Panc1 (cell line): ENCODE measurements at regions not wholly inside any gene's neighbourhood (a gene's known extent, or its start where the extent isn't known, plus 50 kb on each side); places are given as distances from the start of the nearest gene placed in this dataset.

Source experiments
- ATAC-seq: fragments of 200-7000 bp; cut with Tn5 transposase; 2 replicates; pipeline ENCODE4 v1.9.1; 2020; ENCODE audit warnings: mild to moderate bottlenecking, moderate library complexity
- BruUV-seq: library from RNA; stranded (reverse); fragments of 400-500 nt; replicated peaks from 2 replicates; lab custom pipeline; 2021; lab: Mats Ljungman, UMichigan
- CTCF ChIA-PET: fragments of 300-600 bp; sonication (Branson Sonifier 250); formaldehyde crosslinking; loops from one replicate; lab custom pipeline; 2022; ENCODE audit warnings: antibody characterized with exemption; lab: Charles Lee
- POLR2A ChIA-PET: fragments of 300-600 bp; sonication (Branson Sonifier 250); formaldehyde crosslinking; loops from one replicate; lab custom pipeline; 2022; ENCODE audit warnings: antibody characterized with exemption; lab: Charles Lee
- DNase-seq: peaks from one replicate; pipeline ENCODE4 v3.0.0-alpha.2; 2010; ENCODE audit warnings: low read depth, low spot score
- H3K27ac ChIP-seq: 2 replicates; pipeline ENCODE4 v1.5.1; 2011; ENCODE audit warnings: mild to moderate bottlenecking, low read length, inconsistent platforms
- H3K27me3 ChIP-seq: fragments of 200-500 bp; sonication (Bioruptor generic); 2 replicates; pipeline ENCODE4 v1.6.0; 2014; ENCODE audit warnings: low read length, inconsistent platforms; ENCODE audit not compliant: control insufficient read depth, insufficient read depth
- H3K36me3 ChIP-seq: fragments of 200-500 bp; sonication (Bioruptor generic); 2 replicates; pipeline ENCODE4 v1.5.1; 2014; ENCODE audit warnings: inconsistent platforms, mild to moderate bottlenecking, low read length, moderate library complexity; ENCODE audit not compliant: control insufficient read depth, insufficient read depth
- H3K4me1 ChIP-seq: 2 replicates; pipeline ENCODE4 v1.5.1; 2011; ENCODE audit warnings: inconsistent platforms, mild to moderate bottlenecking, low read length, moderate library complexity; ENCODE audit not compliant: control insufficient read depth, insufficient read depth
- H3K4me3 ChIP-seq, 2 experiments: 2 replicates each; pipeline ENCODE4 v1.5.1; 2011 to 2012; ENCODE audit warnings: low read depth in 2 of 2, low read length in 2 of 2, mild to moderate bottlenecking in 2 of 2, inconsistent platforms in 1 of 2, moderate library complexity in 1 of 2
- H3K9me3 ChIP-seq: fragments of 200-500 bp; sonication (Bioruptor generic); 2 replicates; pipeline ENCODE4 v1.5.1; 2014; ENCODE audit warnings: low read depth, mild to moderate bottlenecking, inconsistent platforms, low read length, moderate library complexity; ENCODE audit not compliant: control insufficient read depth, insufficient read depth
- CTCF ChIP-seq: fragments of 450-650 bp; IDR thresholded peaks from 2 replicates; pipeline ENCODE4 v1.5.1; 2017; ENCODE audit warnings: mild to moderate bottlenecking
- POLR2AphosphoS5 ChIP-seq: IDR thresholded peaks from 2 replicates; pipeline ENCODE4 v1.6.1; 2012; ENCODE audit warnings: mild to moderate bottlenecking, low read depth, low read length, moderate library complexity
- SIN3A ChIP-seq: IDR thresholded peaks from 2 replicates; pipeline ENCODE4 v1.6.1; 2012; ENCODE audit warnings: low read depth, mild to moderate bottlenecking, low read length, moderate library complexity, borderline replicate concordance; ENCODE audit not compliant: insufficient read depth
- TCF7L2 ChIP-seq: IDR thresholded peaks from 2 replicates; pipeline ENCODE4 v1.6.1; 2011; ENCODE audit warnings: mild to moderate bottlenecking, low read depth, low read length, inconsistent platforms
- in situ Hi-C: cut with HindIII; loops from 2 replicates; pipeline ENCODE4 v1.10.0; 2016; ENCODE audit warnings: low sequenced_read_pairs, low pct_unique_long_range_greater_than_20kb
- intact Hi-C: fragments of 100-400 bp; cut with micrococcal nuclease; formaldehyde crosslinking; loops from one replicate; pipeline ENCODE4 v1.10.0; 2022; ENCODE audit not compliant: unreplicated experiment
- TF ChIP-seq, protein P1 (sequence below), 2 experiments: IDR thresholded peaks; 2 replicates each; pipeline ENCODE4 v1.6.1; 2011 to 2012; ENCODE audit warnings: low read depth in 2 of 2, control low read depth in 1 of 2, low read length in 1 of 2, mild to moderate bottlenecking in 1 of 2, moderate library complexity in 1 of 2; ENCODE audit not compliant: insufficient read depth in 1 of 2

DNA sequence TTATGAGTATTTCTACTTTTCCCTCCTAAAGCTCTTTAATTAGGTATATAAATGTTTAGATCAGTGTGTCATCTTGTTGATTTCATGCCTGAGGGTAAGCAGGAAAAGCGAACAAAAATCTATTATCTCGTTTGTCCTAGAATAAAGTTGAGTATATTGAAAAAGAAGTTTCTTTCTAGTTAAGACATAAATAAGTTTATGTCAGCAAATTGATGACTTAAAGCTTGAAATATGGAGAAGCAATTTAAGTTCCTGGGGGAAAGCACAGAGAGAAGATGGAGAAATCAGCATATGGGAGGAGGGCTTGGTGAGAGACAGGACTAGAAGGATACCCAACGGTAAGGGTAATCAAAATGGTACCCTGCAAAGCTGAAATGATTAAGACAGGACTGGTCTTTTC lies 813.4 kb downstream of the MTRR start:
- H3K9me3 ChIP-seq, result peaks cover 3% of the 10 kb centered on the region; the same call in 1 of the 2 replicates
- no peak overlapping the region for H3K4me3 ChIP-seq
- TF ChIP-seq TCF7L2 (no peak), SIN3A (no peak)
- no peaks in the 10 kb centered on the region for H3K27me3 ChIP-seq
- ChIA-PET POLR2A (no interaction called here), CTCF (no interaction called here)
- no peaks in the 10 kb centered on the region for H3K4me1 ChIP-seq
- intact Hi-C loops, result no loop called here
- no peak overlapping the region for H3K27ac ChIP-seq
- ATAC-seq (no peak), DNase-seq (no peak)
- H3K36me3 ChIP-seq, result no peaks in the 10 kb centered on the region
- in situ Hi-C loops, result no loop called here
- no TSS peak for BruUV-seq

DNA sequence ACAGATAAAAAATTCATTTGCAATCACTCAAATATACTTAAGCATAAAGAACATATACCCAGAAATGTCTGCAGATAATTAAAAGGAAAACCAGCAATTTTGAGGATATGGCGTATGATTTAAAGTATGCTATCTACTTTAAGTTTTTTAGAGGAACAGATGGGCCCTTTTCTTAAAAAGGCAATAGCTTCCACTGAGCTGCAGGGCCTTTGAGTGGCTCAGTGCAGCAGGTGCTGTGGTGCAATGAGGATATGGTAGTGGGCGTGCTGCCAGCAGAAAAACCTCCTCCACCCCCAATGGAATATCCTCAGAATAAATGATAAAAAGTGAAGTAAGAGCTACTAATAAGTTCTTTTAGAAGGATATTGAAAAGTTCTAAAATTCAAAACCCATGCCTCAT lies 814.5 kb downstream of the MTRR start:
- no peak for TF ChIP-seq POLR2AphosphoS5
- TF ChIP-seq CTCF, result no peak
- TF ChIP-seq SIN3A, result no peak
- TF ChIP-seq TCF7L2, result no peak
- TF ChIP-seq, protein P1, sequence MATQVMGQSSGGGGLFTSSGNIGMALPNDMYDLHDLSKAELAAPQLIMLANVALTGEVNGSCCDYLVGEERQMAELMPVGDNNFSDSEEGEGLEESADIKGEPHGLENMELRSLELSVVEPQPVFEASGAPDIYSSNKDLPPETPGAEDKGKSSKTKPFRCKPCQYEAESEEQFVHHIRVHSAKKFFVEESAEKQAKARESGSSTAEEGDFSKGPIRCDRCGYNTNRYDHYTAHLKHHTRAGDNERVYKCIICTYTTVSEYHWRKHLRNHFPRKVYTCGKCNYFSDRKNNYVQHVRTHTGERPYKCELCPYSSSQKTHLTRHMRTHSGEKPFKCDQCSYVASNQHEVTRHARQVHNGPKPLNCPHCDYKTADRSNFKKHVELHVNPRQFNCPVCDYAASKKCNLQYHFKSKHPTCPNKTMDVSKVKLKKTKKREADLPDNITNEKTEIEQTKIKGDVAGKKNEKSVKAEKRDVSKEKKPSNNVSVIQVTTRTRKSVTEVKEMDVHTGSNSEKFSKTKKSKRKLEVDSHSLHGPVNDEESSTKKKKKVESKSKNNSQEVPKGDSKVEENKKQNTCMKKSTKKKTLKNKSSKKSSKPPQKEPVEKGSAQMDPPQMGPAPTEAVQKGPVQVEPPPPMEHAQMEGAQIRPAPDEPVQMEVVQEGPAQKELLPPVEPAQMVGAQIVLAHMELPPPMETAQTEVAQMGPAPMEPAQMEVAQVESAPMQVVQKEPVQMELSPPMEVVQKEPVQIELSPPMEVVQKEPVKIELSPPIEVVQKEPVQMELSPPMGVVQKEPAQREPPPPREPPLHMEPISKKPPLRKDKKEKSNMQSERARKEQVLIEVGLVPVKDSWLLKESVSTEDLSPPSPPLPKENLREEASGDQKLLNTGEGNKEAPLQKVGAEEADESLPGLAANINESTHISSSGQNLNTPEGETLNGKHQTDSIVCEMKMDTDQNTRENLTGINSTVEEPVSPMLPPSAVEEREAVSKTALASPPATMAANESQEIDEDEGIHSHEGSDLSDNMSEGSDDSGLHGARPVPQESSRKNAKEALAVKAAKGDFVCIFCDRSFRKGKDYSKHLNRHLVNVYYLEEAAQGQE (IDR thresholded peaks at IDR 0.05; ENCODE audit: insufficient read depth in 1 of 2, low read depth in 2 of 2, low read length in 1 of 2), result no peak
- H3K27me3 ChIP-seq, result no peaks in the 10 kb centered on the region
- intact Hi-C loops, result no loop called here
- no peak for DNase-seq
- in situ Hi-C loops, result no loop called here
- ChIA-PET CTCF (interaction anchor here (0.6 kb wide), 1 partner anchor 358 kb away, joined by 4 read pairs; no protein-coding TSS in a partner anchor), POLR2A (no interaction called here)
- no peak overlapping the region for H3K27ac ChIP-seq
- H3K4me3 ChIP-seq, result no peak overlapping the region
- no peaks in the 10 kb centered on the region for H3K36me3 ChIP-seq
- H3K9me3 ChIP-seq, result peaks cover 3% of the 10 kb centered on the region; the same call in 1 of the 2 replicates
- no TSS peak for BruUV-seq
- no peaks in the 10 kb centered on the region for H3K4me1 ChIP-seq
- no peak for ATAC-seq

DNA sequence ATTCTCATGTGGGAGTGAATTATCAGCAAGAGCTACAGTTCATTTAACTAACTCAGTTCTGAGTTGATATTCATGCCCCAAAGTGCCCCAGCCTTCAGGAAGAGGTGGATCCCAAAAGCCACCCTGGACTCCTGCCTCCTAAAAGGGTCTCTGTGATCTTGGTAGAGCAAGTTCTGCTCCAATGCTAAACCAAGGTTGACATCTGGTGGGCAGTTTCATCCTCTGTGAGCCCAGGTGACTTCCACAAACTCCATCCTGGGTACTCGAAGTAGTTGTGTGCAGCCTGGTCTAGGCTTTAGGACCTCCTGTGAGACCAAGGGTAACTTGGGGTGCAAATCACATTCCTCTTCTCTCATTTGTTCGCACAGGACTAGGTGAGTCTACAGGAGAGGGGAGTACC lies 816.8 kb downstream of the MTRR start:
- intact Hi-C loops (no loop called here), in situ Hi-C loops (no loop called here)
- H3K27me3 ChIP-seq, result no peaks in the 10 kb centered on the region
- POLR2A ChIA-PET, result no interaction called here
- H3K9me3 ChIP-seq, result no peaks in the 10 kb centered on the region
- TF ChIP-seq TCF7L2, result no peak
- TF ChIP-seq, protein P1 (IDR thresholded peaks at IDR 0.05; ENCODE audit: insufficient read depth in 1 of 2, low read depth in 2 of 2, low read length in 1 of 2), result no peak
- no peak for TF ChIP-seq POLR2AphosphoS5
- TF ChIP-seq SIN3A, result no peak
- TF ChIP-seq CTCF, result no peak
- H3K27ac ChIP-seq, result no peak overlapping the region
- DNase-seq (no peak), ATAC-seq (no peak)
- H3K4me3 ChIP-seq, result no peak overlapping the region
- no peaks in the 10 kb centered on the region for H3K4me1 ChIP-seq
- no peaks in the 10 kb centered on the region for H3K36me3 ChIP-seq
- CTCF ChIA-PET, result no interaction called here
- BruUV-seq, result no TSS peak
